Activated naive CD4-positive, alpha-beta T cell treated with anti-CD3 and anti-CD28 coated beads, Interleukin-2, amount 50 U/mL, for 16 hours (primary cell): ENCODE measurements at regions not wholly inside any gene's neighbourhood (a gene's known extent, or its start where the extent isn't known, plus 50 kb on each side); places are given as distances from the start of the nearest gene placed in this dataset.

ENCODE experiments used
- DNase-seq: peaks from one replicate; pipeline ENCODE4 v3.0.0-alpha.2; 2020

GRCh38 chr6:148177589-148178233 lies 164.9 kb upstream of the SASH1 start:
- DNase-seq = peak; percentile 16

GRCh38 chr6:148179786-148180185 lies 162.9 kb upstream of the SASH1 start:
- DNase-seq = no peak

GRCh38 chr6:148182378-148182777 lies 160.3 kb upstream of the SASH1 start:
- no peak for DNase-seq

DNA sequence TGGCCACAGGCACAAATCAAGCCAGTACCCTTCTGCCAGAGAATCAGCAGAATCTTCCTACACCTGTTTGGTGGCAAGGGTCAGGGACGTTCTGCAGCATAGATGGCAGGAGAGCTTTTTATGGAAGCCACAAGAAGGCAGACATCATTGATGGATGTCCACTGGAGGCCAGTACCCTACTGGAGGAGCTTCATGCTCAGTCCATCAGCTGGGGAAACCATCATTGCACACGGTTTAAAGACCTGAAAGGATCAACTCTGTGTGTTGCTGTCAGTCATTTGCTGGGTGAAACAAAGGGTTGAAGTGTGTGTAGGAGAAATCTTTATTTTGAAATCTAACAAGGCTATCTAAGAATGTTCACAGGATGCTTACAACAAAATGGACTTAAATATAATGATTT lies 158.9 kb upstream of the SASH1 start:
- no peak for DNase-seq

DNA sequence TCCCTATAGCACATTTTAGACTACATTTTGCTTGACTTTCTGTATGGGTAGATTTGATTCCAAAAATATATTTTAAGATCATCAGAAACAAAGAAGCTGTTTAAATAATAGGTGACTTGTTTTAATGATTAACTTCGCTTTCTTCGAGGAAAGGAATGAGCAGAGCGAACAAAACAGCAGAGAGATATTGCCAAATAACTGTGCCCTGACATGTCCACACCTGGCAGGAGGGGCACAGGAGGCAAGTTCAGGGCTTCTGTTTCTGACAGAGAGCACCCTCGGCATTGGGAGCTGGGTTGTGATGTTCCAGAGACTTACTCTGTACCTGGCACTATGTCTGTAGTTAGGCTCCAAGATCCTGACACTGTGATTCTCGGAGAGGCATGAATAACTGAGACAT lies 155.7 kb upstream of the SASH1 start:
- no peak for DNase-seq

DNA sequence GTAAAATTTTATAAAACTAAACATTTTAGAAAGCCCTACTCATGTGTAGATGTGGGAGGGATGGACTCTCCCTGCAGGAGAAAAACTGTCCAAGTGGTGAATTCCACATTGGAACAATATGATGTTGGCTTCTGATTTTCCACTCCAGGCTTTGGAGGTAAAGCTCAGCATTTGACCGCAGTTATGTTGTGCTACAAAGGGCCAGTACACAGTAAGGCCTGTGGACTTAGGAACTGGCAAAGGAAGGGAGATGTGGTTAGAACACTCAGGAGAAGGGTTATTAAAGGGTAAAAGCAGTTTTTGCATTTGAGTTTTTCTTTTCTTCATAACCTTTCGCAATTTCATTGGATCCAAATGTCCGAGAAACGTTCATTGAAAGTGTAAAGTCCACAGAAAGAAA lies 150.3 kb upstream of the SASH1 start:
- DNase-seq = no peak

DNA sequence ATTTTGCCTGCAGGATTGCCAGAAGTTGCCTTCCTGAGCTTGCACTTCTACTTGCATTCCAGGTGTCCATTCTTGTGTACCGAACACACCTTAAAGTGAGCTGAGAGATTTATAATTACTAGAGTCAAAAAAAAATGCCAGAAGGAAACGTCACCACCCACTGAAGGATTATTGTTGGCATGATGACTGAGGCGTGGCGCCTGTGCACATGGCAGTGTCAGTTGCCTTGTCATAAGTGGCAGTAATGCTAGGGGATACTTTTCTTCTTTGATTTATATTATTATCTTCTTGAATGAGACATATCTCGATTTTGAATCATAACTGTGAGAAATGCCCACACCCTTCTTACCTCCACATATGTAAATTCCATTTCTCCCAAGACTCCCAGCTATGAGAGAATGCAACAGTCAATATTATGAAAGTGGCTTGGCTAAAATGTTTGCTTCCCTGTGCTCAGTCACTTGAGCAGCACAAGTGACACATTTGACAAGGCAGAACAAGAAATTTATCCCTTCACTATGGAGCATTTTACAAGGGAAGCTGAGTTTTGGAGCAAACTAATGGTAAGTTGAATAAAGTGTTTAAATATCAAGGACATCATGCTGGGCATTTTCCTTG lies 149.5 kb upstream of the SASH1 start:
- no peak for DNase-seq

GRCh38 chr6:148195511-148195910 lies 147.1 kb upstream of the SASH1 start:
- DNase-seq = no peak

- no peak for DNase-seq
These were observed 143.1 kb upstream of the SASH1 start for GRCh38 chr6:148199584-148199983.

GRCh38 chr6:148200293-148200692 lies 142.3 kb upstream of the SASH1 start:
- no peak for DNase-seq

DNA sequence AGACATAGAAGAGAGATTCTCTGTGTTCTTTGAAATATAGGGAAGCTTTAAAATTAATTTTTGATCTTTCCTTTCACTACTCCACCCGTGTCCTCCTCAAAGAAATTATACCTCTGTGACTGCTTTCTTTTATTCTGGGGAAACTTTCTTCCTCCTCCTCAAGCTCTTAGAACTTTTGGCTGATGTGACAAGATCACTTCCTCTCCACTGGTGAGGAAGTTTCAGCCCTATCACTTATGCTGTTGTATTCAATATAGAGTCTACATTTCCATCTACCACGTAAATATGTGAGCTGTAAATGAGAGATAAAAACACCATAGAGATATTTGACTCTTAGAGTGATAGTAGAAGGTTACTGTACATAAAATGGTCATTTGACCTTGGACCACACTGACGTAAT lies 141.9 kb upstream of the SASH1 start:
- no peak for DNase-seq

DNA sequence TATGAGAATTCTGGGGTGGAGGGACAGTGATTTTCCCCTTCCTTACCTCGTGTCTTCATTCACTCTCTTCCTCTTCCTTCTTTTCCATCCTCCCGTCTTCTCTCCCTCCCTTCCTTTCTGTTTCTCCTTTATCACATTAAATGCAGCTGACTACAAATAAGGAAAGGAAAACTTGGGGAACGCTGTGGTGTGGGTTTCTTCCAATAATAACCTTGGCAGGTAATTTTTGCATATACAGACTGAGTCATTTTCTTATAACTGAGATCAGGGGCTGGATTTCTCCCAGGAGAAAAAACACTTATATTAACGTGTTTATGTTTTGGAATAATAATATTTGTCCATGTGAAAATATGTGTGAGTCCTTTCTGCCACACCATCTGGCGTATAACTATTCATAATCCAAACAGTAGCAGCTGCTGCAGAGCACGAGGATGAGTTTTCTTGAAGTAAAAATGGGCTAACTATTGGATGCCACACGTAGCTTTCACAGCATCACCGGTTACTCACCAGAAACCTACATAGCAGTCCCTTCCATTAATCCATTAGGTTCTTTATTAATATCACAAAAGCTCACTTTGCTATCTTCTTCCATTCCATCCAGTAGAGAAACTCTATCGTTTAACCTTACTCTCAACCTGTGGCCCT lies 139.2 kb upstream of the SASH1 start:
- no peak for DNase-seq

- peak; percentile 45 for DNase-seq
These were observed 138.7 kb upstream of the SASH1 start for GRCh38 chr6:148203970-148204369.

GRCh38 chr6:148208298-148208697 lies 134.3 kb upstream of the SASH1 start:
- DNase-seq = no peak

DNA sequence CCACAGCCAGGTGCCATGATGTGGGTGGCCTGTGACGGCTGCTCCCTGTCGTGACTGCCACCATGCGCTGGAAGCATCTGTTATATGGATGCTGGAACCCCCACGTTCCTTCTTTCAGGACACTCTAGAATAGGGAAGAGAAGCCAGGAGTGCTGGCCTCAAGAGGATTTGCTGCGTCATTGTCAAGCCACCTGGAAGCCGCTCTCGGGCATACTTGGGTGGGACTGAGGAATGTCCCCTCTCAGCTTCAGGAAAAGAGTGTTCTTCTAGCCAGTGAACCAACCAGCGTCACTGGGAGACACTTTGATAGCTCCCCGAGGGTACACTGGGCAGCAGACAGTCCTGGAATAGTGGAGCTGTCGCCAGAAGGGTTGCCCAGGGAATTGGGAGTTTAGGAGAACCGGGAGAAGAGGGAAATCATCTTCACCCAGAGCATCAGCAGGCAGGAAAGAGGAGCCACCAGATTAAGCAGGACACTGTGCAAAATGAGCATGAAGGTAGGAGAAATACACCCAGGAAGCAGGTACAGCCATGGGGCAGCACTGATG lies 130.8 kb upstream of the SASH1 start:
- DNase-seq = no peak

- no peak for DNase-seq
These were observed 130.3 kb upstream of the SASH1 start for GRCh38 chr6:148212366-148212765.

DNA sequence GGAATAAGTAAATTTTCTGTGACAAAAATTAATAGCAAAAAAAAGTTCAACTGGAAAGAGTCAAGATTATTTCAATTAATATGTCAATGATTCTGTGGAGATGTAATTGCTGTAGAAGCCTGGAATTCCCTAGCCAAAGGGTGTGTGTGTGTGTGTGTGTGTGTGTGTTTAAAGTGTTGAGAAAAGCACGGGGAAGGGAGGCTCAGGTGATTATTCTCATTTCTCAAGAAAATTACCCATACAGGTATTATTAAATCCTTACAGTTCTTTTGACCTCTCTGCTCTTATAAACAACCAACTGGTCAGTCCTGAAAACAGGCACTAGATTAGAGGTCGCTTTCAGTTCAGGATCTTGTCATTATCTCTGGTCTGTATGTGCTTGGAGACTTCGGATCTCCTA lies 129.3 kb upstream of the SASH1 start:
- DNase-seq = no peak

DNA sequence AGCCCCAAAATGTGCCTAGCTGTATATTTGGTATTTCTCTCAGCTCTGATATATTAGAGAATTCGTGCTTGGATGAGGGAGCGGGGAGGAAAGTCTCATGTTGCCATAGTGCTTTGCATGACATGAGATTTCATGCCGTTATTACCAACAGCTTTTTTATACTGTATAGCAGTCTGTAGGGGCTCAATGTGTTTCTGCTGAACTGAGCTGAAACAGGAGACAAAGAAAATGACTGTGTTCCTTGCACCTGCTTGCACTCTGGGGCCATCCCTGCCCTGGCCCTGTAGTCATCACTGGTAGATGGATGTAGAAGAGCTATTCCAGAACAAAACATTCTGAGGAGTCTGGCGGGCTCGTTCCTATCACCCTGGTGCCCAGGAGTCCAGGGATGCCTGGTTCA lies 128.0 kb upstream of the SASH1 start:
- DNase-seq = no peak

GRCh38 chr6:148217051-148217450 lies 125.6 kb upstream of the SASH1 start:
- no peak for DNase-seq

DNA sequence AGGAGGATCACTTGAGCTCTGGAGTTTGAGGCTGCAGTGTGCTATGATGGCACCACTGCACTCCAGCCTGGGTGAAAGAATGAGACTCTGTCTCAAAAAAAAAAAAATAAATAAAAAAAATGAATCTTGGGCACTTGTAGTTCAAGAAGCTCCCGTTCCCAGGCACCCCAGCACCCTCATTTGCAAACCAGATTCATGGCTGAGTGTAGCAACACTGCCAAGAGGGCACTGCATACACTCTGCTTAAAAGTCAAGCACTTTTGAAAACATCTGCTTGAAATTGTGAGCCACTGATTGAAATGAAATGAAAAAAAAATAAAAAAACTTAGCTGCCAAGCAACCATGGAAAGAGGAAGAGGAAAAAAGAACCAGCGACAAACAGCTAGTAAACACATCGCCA lies 124.7 kb upstream of the SASH1 start:
- DNase-seq = no peak

GRCh38 chr6:148218542-148219258 lies 123.9 kb upstream of the SASH1 start:
- DNase-seq = no peak

DNA sequence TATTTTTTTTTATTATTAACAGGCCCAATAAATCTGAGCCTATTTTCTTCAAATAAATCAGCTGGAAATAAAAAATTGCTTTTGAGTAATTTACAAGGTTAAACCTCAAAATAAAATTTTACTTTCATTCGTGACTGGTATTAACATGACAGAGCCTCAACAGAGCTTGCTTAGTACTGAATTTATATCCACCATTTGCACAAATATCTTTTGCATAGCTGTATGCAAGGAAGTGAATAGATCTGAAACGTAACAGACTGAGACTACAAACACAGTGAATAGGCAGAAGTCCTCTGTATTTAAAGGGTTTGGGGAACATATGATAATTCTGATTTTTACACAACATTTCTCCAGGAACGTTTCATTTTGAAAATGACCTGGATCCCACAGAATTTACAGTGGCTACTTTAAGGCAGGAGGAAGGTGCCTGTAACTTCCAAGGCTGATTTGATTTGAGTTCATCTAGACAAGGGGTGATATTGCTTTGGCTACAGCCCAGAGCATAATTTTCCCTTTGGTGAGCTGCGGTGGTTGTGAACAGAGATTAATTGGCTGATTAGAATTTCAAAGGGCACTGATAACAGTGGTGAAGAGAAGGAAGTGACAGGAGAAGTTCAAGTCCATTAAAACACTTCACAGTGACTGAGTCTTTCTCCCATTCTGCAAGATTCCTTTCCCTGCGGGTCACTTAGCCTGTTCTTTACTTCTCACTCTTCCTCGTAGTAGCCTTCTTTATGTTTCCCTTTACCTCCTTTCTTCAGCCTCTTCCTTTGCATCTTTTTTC lies 121.2 kb upstream of the SASH1 start:
- DNase-seq = no peak

DNA sequence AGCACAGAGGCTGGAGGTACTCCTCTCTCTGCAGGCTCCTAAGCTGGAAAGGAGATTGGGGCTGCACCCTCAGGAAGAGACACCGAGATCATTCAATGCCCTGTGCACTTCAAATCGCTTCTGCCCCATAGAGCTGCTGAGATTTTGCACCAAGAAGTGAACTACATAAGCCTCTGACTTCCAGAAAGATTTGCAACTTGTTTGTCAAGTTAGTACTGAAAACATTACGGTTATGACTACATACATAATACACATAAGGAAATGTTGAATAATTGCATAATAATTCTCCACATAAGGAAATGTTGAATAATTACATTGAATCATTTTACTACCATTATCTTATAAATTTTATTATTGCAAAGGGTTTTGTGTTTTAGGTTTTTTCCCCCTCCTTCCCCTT lies 120.3 kb upstream of the SASH1 start:
- DNase-seq = no peak
